B cell (primary cell): ENCODE measurements at regions not wholly inside any gene's neighbourhood (a gene's known extent, or its start where the extent isn't known, plus 50 kb on each side); places are given as distances from the start of the nearest gene placed in this dataset.

Experiments
- ATAC-seq: fragments of 200-7000 bp; cut with Tn5 transposase; one replicate; pipeline ENCODE4 v1.10.0; 2021; ENCODE audit warnings: low read depth, mild to moderate bottlenecking, moderate number of reproducible peaks, moderate library complexity
- CTCF ChIA-PET: fragments of 350-600 bp; sonication (Branson Sonifier 250); formaldehyde crosslinking; loops from one replicate; lab custom pipeline; 2021; ENCODE audit warnings: antibody characterized with exemption, inconsistent platforms; lab: Charles Lee
- POLR2A ChIA-PET: fragments of 350-600 bp; sonication (Branson Sonifier 250); formaldehyde crosslinking; loops from one replicate; lab custom pipeline; 2021; ENCODE audit warnings: antibody characterized with exemption; lab: Charles Lee
- DNase-seq: peaks from one replicate; pipeline ENCODE4 v3.0.0; 2013
- H2AFZ ChIP-seq: 2 replicates; pipeline ENCODE4 v1.6.1; 2012; ENCODE audit warnings: mild to moderate bottlenecking, low read depth, low read length; ENCODE audit not compliant: insufficient read depth, poor library complexity, severe bottlenecking
- H3K27ac ChIP-seq, 2 donors: 1 replicate in 1 of 2; 2 replicates in 1 of 2; pipeline ENCODE4 v1.5.1; 2012 to 2013; ENCODE audit warnings: low read length in 2 of 2, mild to moderate bottlenecking in 2 of 2, moderate library complexity in 1 of 2
- H3K27me3 ChIP-seq, 4 experiments: fragments of 200-600 bp in 1 of 4; sonication (generic) in 1 of 4; replicated peaks in 1 of 4; 1 replicate in 2 of 4; 2 replicates in 2 of 4; pipeline versions ENCODE4 v1.6.1 to v1.7.0; 2013 to 2016; ENCODE audit warnings: low read length in 3 of 4, mild to moderate bottlenecking in 2 of 4, mixed read lengths in 1 of 4, moderate library complexity in 1 of 4; ENCODE audit not compliant: insufficient read depth in 4 of 4, control insufficient read depth in 3 of 4; ENCODE audit errors: control extremely low read depth in 1 of 4
- H3K36me3 ChIP-seq, 2 experiments: replicated peaks in 1 of 2; 1 replicate in 1 of 2; 2 replicates in 1 of 2; pipeline versions ENCODE4 v1.6.1 to v1.7.1; 2013; ENCODE audit warnings: low read length in 1 of 2; ENCODE audit not compliant: insufficient read depth in 2 of 2, control insufficient read depth in 1 of 2; ENCODE audit errors: control extremely low read depth in 1 of 2, extremely low read depth in 1 of 2
- H3K4me1 ChIP-seq, 2 donors: fragments of 200-600 bp in 1 of 2; sonication (generic) in 1 of 2; 1 replicate in 1 of 2; 2 replicates in 1 of 2; pipeline versions ENCODE4 v1.5.1 to v1.6.1; 2013 to 2017; ENCODE audit warnings: low read length in 2 of 2; ENCODE audit not compliant: control insufficient read depth in 2 of 2, insufficient read depth in 2 of 2
- H3K4me2 ChIP-seq: replicated peaks from 2 replicates; pipeline ENCODE3; 2012; ENCODE audit warnings: mild to moderate bottlenecking, low read depth, low read length; ENCODE audit not compliant: poor library complexity, severe bottlenecking
- H3K4me3 ChIP-seq, 5 experiments: fragments of 200-600 bp in 1 of 5; sonication (generic) in 1 of 5; 1 replicate in 3 of 5; 2 replicates in 2 of 5; pipeline versions ENCODE4 v1.5.1 to v1.7.0; 2011 to 2016; ENCODE audit warnings: low read length in 4 of 5, mild to moderate bottlenecking in 4 of 5, low read depth in 2 of 5, control low read depth in 1 of 5, moderate library complexity in 1 of 5; ENCODE audit not compliant: insufficient read depth in 1 of 5; ENCODE audit errors: control extremely low read depth in 1 of 5, extremely low read depth in 1 of 5
- H3K79me2 ChIP-seq: fragments of 200-600 bp; sonication (generic); one replicate; pipeline ENCODE4 v1.6.0; 2016; ENCODE audit warnings: low read length; ENCODE audit not compliant: control insufficient read depth, insufficient read depth
- H3K9ac ChIP-seq: fragments of 200-600 bp; sonication (generic); 2 replicates; pipeline ENCODE4 v1.6.1; 2017; ENCODE audit warnings: mild to moderate bottlenecking, low read length, moderate library complexity
- H3K9me3 ChIP-seq, 3 donors: one replicate each; pipeline versions ENCODE4 v1.6.1 to v1.7.1; 2013; ENCODE audit warnings: low read length in 2 of 3; ENCODE audit not compliant: control insufficient read depth in 2 of 3, insufficient read depth in 1 of 3; ENCODE audit errors: control extremely low read depth in 1 of 3
- H4K20me1 ChIP-seq: 2 replicates; pipeline ENCODE4 v1.6.0; 2012; ENCODE audit warnings: mild to moderate bottlenecking, low read length; ENCODE audit not compliant: insufficient read depth, control insufficient read depth, poor library complexity, severe bottlenecking
- H3K27ac Mint-ChIP-seq: one replicate; pipeline ENCODE4 v1.8.0; 2021; ENCODE audit warnings: mixed read lengths
- H3K27me3 Mint-ChIP-seq: one replicate; pipeline ENCODE4 v1.8.0; 2021; ENCODE audit warnings: mixed read lengths
- H3K4me1 Mint-ChIP-seq: one replicate; pipeline ENCODE4 v1.8.0; 2021; ENCODE audit warnings: mixed read lengths
- H3K4me3 Mint-ChIP-seq: one replicate; pipeline ENCODE4 v1.8.0; 2021; ENCODE audit warnings: mixed read lengths
- H3K9me3 Mint-ChIP-seq: one replicate; pipeline ENCODE4 v1.8.0; 2022; ENCODE audit warnings: mixed read lengths; ENCODE audit not compliant: insufficient read depth
- EZH2 ChIP-seq: IDR thresholded peaks from 2 replicates; pipeline ENCODE4 v1.6.1; 2012; ENCODE audit warnings: borderline replicate concordance, low read depth, mild to moderate bottlenecking, moderate library complexity, low read length; ENCODE audit not compliant: insufficient read depth, poor library complexity, severe bottlenecking
- WGBS: methylation state at CpG from one replicate; pipeline ENCODE4 v1.1.5; 2013; ENCODE audit warnings: missing lambda C conversion rate; ENCODE audit not compliant: insufficient coverage; 5-methylcytosine and 5-hydroxymethylcytosine counted together
- intact Hi-C: fragments of 100-400 bp; cut with micrococcal nuclease; formaldehyde crosslinking; loops from one replicate; pipeline ENCODE4 v1.10.0; 2022
- TF ChIP-seq, protein P1 (sequence below): fragments of 200-600 bp; IDR thresholded peaks from one replicate; pipeline ENCODE4 v1.8.0; 2022; ENCODE audit warnings: antibody characterized with exemption, mild to moderate bottlenecking

DNA sequence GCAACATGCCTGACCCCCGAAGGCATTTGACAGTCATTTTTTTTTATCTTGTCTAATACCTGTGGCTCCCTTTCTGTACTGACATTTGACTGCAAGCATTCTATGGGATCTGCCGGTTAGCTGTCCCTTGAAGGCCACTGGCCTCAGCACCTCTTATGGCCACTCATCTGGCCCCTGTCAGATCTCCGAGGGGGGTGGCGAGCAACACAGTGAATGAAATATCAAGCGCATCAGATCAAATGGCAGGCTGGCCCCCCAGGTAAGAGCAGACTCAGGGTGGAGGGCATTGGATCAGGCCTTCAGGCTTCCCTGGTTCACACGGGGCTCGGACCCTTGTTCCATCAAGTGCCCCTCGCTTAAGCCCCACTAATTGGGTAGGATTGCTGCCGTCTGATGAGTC is 199.6 kb upstream of the MKI67 start:
- Mint-ChIP-seq H3K4me3 (no peak overlapping the region), H3K4me1 (no peaks in the 10 kb centered on the region), H3K27me3 (peaks cover 5% of the 10 kb centered on the region), H3K9me3 (no peaks in the 10 kb centered on the region), H3K27ac (no peak overlapping the region)
- Histone ChIP-seq H3K27me3 (no peaks in the 10 kb centered on the region), H3K4me2 (no peak overlapping the region), H2AFZ (no peak overlapping the region), H3K79me2 (no peaks in the 10 kb centered on the region), H3K4me1 (no peaks in the 10 kb centered on the region), H3K4me3 (no peak overlapping the region), H3K27ac (no peak overlapping the region), H3K9ac (no peak overlapping the region), H4K20me1 (no peaks in the 10 kb centered on the region), H3K9me3 (peaks cover 0 to 8% (median 0%) of the 10 kb centered on the region in 3 donors), H3K36me3 (no peaks in the 10 kb centered on the region)
- ATAC-seq, result no peak
- no peak for TF ChIP-seq EZH2
- TF ChIP-seq, protein P1, sequence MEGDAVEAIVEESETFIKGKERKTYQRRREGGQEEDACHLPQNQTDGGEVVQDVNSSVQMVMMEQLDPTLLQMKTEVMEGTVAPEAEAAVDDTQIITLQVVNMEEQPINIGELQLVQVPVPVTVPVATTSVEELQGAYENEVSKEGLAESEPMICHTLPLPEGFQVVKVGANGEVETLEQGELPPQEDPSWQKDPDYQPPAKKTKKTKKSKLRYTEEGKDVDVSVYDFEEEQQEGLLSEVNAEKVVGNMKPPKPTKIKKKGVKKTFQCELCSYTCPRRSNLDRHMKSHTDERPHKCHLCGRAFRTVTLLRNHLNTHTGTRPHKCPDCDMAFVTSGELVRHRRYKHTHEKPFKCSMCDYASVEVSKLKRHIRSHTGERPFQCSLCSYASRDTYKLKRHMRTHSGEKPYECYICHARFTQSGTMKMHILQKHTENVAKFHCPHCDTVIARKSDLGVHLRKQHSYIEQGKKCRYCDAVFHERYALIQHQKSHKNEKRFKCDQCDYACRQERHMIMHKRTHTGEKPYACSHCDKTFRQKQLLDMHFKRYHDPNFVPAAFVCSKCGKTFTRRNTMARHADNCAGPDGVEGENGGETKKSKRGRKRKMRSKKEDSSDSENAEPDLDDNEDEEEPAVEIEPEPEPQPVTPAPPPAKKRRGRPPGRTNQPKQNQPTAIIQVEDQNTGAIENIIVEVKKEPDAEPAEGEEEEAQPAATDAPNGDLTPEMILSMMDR, result no peak
- 91% methylated on average over 9 of the region's 9 CpGs for WGBS
- intact Hi-C loops, result no loop called here
- no peak for DNase-seq
- CTCF ChIA-PET, result no interaction called here
- POLR2A ChIA-PET, result no interaction called here

DNA sequence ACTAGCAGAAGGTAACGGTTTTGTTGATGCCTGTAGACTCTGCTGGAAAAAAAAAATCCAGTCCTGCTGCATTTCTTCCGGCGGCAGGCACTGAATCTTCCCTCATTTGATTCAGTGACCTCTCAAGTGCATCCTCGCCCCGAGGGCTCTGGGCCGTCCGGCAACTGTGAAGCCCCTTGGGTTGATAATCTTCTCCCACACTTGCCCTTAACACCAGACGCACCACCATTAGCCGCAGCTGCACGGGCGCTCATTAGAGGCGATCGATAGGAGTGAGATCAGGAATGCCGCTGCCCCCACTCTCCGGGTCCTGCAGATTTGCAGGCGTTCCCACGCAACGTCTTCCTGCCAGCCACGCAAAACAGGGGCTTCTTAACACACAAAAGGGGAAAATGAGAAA is 200.0 kb upstream of the MKI67 start:
- no peak overlapping the region for H3K27ac ChIP-seq
- Mint-ChIP-seq H3K27me3 (peaks cover 5% of the 10 kb centered on the region), H3K4me3 (no peak overlapping the region), H3K4me1 (no peaks in the 10 kb centered on the region), H3K9me3 (no peaks in the 10 kb centered on the region), H3K27ac (no peak overlapping the region)
- H3K4me3 ChIP-seq, result no peak overlapping the region
- DNase-seq, result no peak
- peaks cover 0 to 8% (median 0%) of the 10 kb centered on the region in 3 donors for H3K9me3 ChIP-seq
- no peak overlapping the region for H2AFZ ChIP-seq
- intact Hi-C loops, result no loop called here
- H3K4me1 ChIP-seq, result no peaks in the 10 kb centered on the region
- no peak for ATAC-seq
- H3K4me2 ChIP-seq, result no peak overlapping the region
- TF ChIP-seq EZH2, result no peak
- TF ChIP-seq, protein P1, result no peak
- H3K9ac ChIP-seq, result no peak overlapping the region
- no peaks in the 10 kb centered on the region for H4K20me1 ChIP-seq
- CTCF ChIA-PET, result no interaction called here
- H3K36me3 ChIP-seq, result no peaks in the 10 kb centered on the region
- no peaks in the 10 kb centered on the region for H3K79me2 ChIP-seq
- no peaks in the 10 kb centered on the region for H3K27me3 ChIP-seq
- WGBS, result 93% methylated on average over 19 of the region's 19 CpGs
- POLR2A ChIA-PET, result no interaction called here
